ENCODE measurements at regions not wholly inside any gene's neighbourhood (a gene's known extent, or its start where the extent isn't known, plus 50 kb on each side); places are given as distances from the start of the nearest gene placed in this dataset.

DNA sequence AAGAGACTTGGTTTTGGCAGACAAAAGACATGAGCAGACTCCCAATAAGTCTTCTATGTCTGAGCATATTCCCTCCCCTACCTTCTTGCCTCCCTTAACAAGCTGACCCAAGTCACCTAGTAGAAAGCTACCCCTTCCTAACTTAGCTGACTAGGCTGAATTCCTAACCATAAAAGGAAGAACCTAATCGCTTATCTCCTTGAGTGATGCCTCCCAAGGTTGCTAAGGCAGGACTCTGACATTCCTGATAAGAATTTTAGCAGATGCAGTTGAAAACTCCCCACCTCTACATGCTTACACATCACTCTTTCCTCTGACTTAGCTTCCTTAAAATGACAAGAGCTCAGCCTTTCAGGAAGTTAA, 704.7 kb upstream of the MBL2 start:
- TF ChIP-seq EZH2 (IDR thresholded peaks at IDR 0.05; ENCODE audit: borderline replicate concordance, low read length) = no peak
- TF ChIP-seq, protein P1, sequence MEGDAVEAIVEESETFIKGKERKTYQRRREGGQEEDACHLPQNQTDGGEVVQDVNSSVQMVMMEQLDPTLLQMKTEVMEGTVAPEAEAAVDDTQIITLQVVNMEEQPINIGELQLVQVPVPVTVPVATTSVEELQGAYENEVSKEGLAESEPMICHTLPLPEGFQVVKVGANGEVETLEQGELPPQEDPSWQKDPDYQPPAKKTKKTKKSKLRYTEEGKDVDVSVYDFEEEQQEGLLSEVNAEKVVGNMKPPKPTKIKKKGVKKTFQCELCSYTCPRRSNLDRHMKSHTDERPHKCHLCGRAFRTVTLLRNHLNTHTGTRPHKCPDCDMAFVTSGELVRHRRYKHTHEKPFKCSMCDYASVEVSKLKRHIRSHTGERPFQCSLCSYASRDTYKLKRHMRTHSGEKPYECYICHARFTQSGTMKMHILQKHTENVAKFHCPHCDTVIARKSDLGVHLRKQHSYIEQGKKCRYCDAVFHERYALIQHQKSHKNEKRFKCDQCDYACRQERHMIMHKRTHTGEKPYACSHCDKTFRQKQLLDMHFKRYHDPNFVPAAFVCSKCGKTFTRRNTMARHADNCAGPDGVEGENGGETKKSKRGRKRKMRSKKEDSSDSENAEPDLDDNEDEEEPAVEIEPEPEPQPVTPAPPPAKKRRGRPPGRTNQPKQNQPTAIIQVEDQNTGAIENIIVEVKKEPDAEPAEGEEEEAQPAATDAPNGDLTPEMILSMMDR (IDR thresholded peaks at IDR 0.05; ENCODE audit: low read length) = no peak

Measured in OCI-LY1 (cell line).